CD4-positive, alpha-beta T cell (primary cell): ENCODE measurements at regions not wholly inside any gene's neighbourhood (a gene's known extent, or its start where the extent isn't known, plus 50 kb on each side); places are given as distances from the start of the nearest gene placed in this dataset.

Source experiments
- ATAC-seq: fragments of 200-7000 bp; cut with Tn5 transposase; one replicate; pipeline ENCODE4 v1.10.0; 2022; ENCODE audit warnings: mild to moderate bottlenecking; ENCODE audit not compliant: poor library complexity
- CTCF ChIA-PET: fragments of 350-600 bp; sonication (Branson Sonifier 250); formaldehyde crosslinking; loops from one replicate; lab custom pipeline; 2021; ENCODE audit warnings: antibody characterized with exemption, inconsistent platforms; lab: Charles Lee
- POLR2A ChIA-PET: fragments of 350-600 bp; sonication (Branson Sonifier 250); formaldehyde crosslinking; loops from one replicate; lab custom pipeline; 2021; ENCODE audit warnings: antibody characterized with exemption, inconsistent platforms; lab: Charles Lee
- DNase-seq, 14 experiments: peaks; one replicate each; pipeline ENCODE4 v3.0.0-alpha.2; 2013 to 2020; ENCODE audit warnings: mixed read lengths in 2 of 14
- H3K27ac ChIP-seq, 2 donors: one replicate each; pipeline versions ENCODE4 v1.5.1 to v1.7.0; 2013; ENCODE audit warnings: low read length in 2 of 2, low read depth in 1 of 2, mild to moderate bottlenecking in 1 of 2
- H3K27me3 ChIP-seq, 2 experiments: 1 replicate in 1 of 2; 2 replicates in 1 of 2; pipeline versions ENCODE4 v1.6.1 to v1.7.0; 2013; ENCODE audit warnings: low read length in 2 of 2, control low read depth in 1 of 2, mild to moderate bottlenecking in 1 of 2, moderate library complexity in 1 of 2; ENCODE audit not compliant: insufficient read depth in 2 of 2, control insufficient read depth in 1 of 2
- H3K36me3 ChIP-seq: one replicate; pipeline ENCODE4 v1.6.1; 2013; ENCODE audit warnings: low read length, control low read depth; ENCODE audit not compliant: insufficient read depth
- H3K4me1 ChIP-seq: one replicate; pipeline ENCODE4 v1.6.1; 2013; ENCODE audit warnings: low read length, control low read depth; ENCODE audit not compliant: insufficient read depth
- H3K4me3 ChIP-seq: one replicate; pipeline ENCODE4 v1.5.1; 2013; ENCODE audit warnings: mild to moderate bottlenecking, low read length, moderate library complexity
- H3K9me3 ChIP-seq, 2 experiments: 1 replicate in 1 of 2; 2 replicates in 1 of 2; pipeline versions ENCODE4 v1.6.1 to v1.7.0; 2013; ENCODE audit warnings: low read length in 2 of 2, mild to moderate bottlenecking in 2 of 2, control low read depth in 1 of 2, moderate library complexity in 1 of 2; ENCODE audit not compliant: control insufficient read depth in 1 of 2, insufficient read depth in 1 of 2
- H3K27ac Mint-ChIP-seq: one replicate; pipeline ENCODE4 v1.8.0; 2020; ENCODE audit warnings: mixed read lengths
- H3K27me3 Mint-ChIP-seq: one replicate; pipeline ENCODE4 v1.8.0; 2021; ENCODE audit warnings: mixed read lengths
- H3K36me3 Mint-ChIP-seq: one replicate; pipeline ENCODE4 v1.8.0; 2021; ENCODE audit warnings: low read depth, mixed read lengths
- H3K4me1 Mint-ChIP-seq: one replicate; pipeline ENCODE4 v1.8.0; 2021; ENCODE audit warnings: low read depth, mixed read lengths
- H3K4me3 Mint-ChIP-seq: one replicate; pipeline ENCODE4 v1.8.0; 2020; ENCODE audit warnings: mild to moderate bottlenecking, mixed read lengths
- H3K9me3 Mint-ChIP-seq: one replicate; pipeline ENCODE4 v1.8.0; 2020; ENCODE audit warnings: mixed read lengths
- intact Hi-C, 2 experiments: fragments of 100-400 bp; cut with DNase I in 1 of 2; cut with micrococcal nuclease in 1 of 2; formaldehyde crosslinking; loops; one replicate each; pipeline versions ENCODE4 v1.15.1 to v1.9.0; 2023 to 2025; cut with DNase I, micrococcal nuclease
- TF ChIP-seq, protein P1 (sequence below): fragments of 200-600 bp; IDR thresholded peaks from one replicate; pipeline ENCODE4 v1.8.0; 2022; ENCODE audit warnings: antibody characterized with exemption, mild to moderate bottlenecking

DNA sequence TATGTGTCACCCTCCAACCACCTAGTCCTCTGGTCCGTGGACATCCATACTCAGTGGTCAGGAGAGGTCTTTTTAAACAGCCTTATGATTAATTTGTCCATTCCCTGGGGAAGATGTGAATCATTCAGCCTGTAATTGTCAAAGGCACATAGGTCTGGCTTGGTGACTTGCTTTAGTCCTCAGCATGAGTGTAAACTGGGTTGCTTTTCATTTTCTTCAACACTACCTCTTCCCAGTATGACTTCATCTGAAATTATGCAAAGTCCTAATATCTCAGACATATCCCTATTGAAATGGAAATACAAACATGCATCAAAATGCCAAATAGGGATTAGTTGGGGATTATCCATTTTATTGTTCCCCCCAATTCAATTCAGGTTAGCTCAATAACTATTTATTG, 208.3 kb upstream of the AMOT start:
- CTCF ChIA-PET = no interaction called here

DNA sequence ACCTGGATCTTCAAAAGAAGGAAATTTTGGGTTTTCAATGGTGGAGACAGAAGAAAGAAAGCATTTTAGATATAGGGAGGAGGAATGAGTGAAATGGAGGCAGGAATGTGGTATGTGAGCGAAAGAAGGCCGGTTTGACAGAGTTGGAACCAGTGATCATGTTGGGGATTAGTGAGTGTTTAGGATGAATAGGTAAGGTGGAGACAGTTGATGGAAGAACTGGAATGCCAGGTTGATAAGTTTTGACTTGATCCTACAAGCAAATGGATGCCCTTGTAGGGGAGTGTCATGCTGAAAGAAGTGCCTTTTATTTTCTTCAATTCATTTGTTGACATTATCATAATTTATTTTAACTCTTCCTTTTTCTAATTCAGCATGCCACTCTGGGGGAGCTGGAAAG, 207.8 kb upstream of the AMOT start:
- Histone ChIP-seq H3K27ac (no peak overlapping the region), H3K4me1 (no peaks in the 10 kb centered on the region), H3K27me3 (no peaks in the 10 kb centered on the region), H3K36me3 (no peaks in the 10 kb centered on the region), H3K4me3 (no peak overlapping the region), H3K9me3 (no peaks in the 10 kb centered on the region)
- Mint-ChIP-seq H3K27me3 (no peaks in the 10 kb centered on the region), H3K4me3 (no peak overlapping the region), H3K27ac (no peak overlapping the region), H3K4me1 (no peaks in the 10 kb centered on the region), H3K9me3 (no peaks in the 10 kb centered on the region), H3K36me3 (no peaks in the 10 kb centered on the region)
- CTCF ChIA-PET = no interaction called here
- POLR2A ChIA-PET = no interaction called here
- TF ChIP-seq, protein P1, sequence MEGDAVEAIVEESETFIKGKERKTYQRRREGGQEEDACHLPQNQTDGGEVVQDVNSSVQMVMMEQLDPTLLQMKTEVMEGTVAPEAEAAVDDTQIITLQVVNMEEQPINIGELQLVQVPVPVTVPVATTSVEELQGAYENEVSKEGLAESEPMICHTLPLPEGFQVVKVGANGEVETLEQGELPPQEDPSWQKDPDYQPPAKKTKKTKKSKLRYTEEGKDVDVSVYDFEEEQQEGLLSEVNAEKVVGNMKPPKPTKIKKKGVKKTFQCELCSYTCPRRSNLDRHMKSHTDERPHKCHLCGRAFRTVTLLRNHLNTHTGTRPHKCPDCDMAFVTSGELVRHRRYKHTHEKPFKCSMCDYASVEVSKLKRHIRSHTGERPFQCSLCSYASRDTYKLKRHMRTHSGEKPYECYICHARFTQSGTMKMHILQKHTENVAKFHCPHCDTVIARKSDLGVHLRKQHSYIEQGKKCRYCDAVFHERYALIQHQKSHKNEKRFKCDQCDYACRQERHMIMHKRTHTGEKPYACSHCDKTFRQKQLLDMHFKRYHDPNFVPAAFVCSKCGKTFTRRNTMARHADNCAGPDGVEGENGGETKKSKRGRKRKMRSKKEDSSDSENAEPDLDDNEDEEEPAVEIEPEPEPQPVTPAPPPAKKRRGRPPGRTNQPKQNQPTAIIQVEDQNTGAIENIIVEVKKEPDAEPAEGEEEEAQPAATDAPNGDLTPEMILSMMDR = no peak
- intact Hi-C loops = no loop called here
- no peak for ATAC-seq
- DNase-seq = no peak

More for the DNA sequence above, 208.3 kb upstream of the AMOT start:
- H3K4me3 ChIP-seq = no peak overlapping the region
- H3K4me1 Mint-ChIP-seq = no peaks in the 10 kb centered on the region
- TF ChIP-seq, protein P1 = no peak
- POLR2A ChIA-PET = no interaction called here
- H3K36me3 Mint-ChIP-seq = no peaks in the 10 kb centered on the region
- intact Hi-C loops = no loop called here
- no peaks in the 10 kb centered on the region for H3K9me3 Mint-ChIP-seq
- H3K27me3 Mint-ChIP-seq = no peaks in the 10 kb centered on the region
- DNase-seq = no peak
- H3K27me3 ChIP-seq = no peaks in the 10 kb centered on the region
- no peaks in the 10 kb centered on the region for H3K9me3 ChIP-seq
- no peak for ATAC-seq
- H3K36me3 ChIP-seq = no peaks in the 10 kb centered on the region
- no peak overlapping the region for H3K27ac ChIP-seq
- no peak overlapping the region for H3K27ac Mint-ChIP-seq
- no peak overlapping the region for H3K4me3 Mint-ChIP-seq
- no peaks in the 10 kb centered on the region for H3K4me1 ChIP-seq

DNA sequence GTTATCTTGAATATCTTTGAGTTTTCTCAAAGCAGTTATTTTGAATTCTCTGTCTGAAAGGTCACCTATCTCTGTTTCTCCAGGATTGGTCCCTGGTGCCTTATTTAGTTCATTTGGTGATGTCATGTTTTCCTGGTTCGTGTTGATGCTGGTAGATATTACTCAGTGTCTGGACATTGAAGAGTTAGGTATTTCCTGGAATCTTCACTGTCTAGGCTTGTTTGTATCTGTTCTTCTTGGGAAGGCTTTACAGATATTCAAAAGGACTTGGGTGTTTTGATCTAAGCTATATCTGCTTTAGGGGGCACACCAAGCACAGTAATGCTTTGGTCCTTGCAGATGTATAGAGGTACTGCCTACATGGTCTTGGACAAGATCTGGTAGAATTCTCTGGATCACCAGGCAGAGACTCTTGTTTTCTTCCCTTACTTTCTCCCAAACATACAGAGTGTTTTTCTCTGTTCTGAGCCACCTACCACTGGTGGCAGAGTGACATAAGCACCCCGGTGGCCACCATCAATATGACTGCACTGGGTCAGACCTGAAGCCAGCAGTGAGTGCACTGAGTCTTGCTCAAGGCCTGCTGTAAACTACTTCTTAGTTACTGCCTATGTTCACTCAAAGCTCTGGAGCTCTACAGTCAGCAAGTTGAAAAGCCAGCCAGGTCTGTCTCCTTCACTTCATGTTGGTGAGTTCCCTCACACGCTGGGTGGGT, 193.5 kb upstream of the AMOT start:
- no peaks in the 10 kb centered on the region for H3K36me3 Mint-ChIP-seq
- H3K27me3 Mint-ChIP-seq = no peaks in the 10 kb centered on the region
- ChIA-PET CTCF (no interaction called here), POLR2A (no interaction called here)
- H3K36me3 ChIP-seq = no peaks in the 10 kb centered on the region
- no peak overlapping the region for H3K27ac Mint-ChIP-seq
- H3K4me1 Mint-ChIP-seq = no peaks in the 10 kb centered on the region
- no peak for ATAC-seq
- H3K27me3 ChIP-seq = no peaks in the 10 kb centered on the region
- TF ChIP-seq, protein P1 = no peak
- peaks cover 5% of the 10 kb centered on the region for H3K9me3 Mint-ChIP-seq
- no peak for DNase-seq
- intact Hi-C loops = no loop called here
- H3K4me1 ChIP-seq = no peaks in the 10 kb centered on the region
- no peaks in the 10 kb centered on the region for H3K9me3 ChIP-seq
- H3K27ac ChIP-seq = no peak overlapping the region
- no peak overlapping the region for H3K4me3 ChIP-seq
- H3K4me3 Mint-ChIP-seq = no peak overlapping the region
